HFFc6 (cell line): ENCODE measurements at regions not wholly inside any gene's neighbourhood (a gene's known extent, or its start where the extent isn't known, plus 50 kb on each side); places are given as distances from the start of the nearest gene placed in this dataset.

Experiments
- DNase-seq: peaks from one replicate; pipeline ENCODE4 v3.0.0-alpha.2; 2018
- H3K27ac Mint-ChIP-seq: 2 replicates; pipeline ENCODE4 v1.8.0; 2020; ENCODE audit warnings: mild to moderate bottlenecking, mixed read lengths
- H3K27me3 Mint-ChIP-seq: 2 replicates; pipeline ENCODE4 v1.8.0; 2021; ENCODE audit warnings: mild to moderate bottlenecking, moderate library complexity, mixed read lengths; ENCODE audit not compliant: insufficient read depth
- H3K36me3 Mint-ChIP-seq: 2 replicates; pipeline ENCODE4 v1.8.0; 2021; ENCODE audit warnings: low read depth, mixed read lengths
- H3K4me1 Mint-ChIP-seq: 2 replicates; pipeline ENCODE4 v1.8.0; 2020; ENCODE audit warnings: low read depth, mixed read lengths
- H3K4me3 Mint-ChIP-seq: 2 replicates; pipeline ENCODE4 v1.8.0; 2020; ENCODE audit warnings: mild to moderate bottlenecking, moderate library complexity, mixed read lengths
- H3K9me3 Mint-ChIP-seq: 2 replicates; pipeline ENCODE4 v1.8.0; 2020; ENCODE audit warnings: mild to moderate bottlenecking, mixed read lengths
- CTCF ChIP-seq: fragments of 200-600 bp; sonication (generic); IDR thresholded peaks from 2 replicates; pipeline ENCODE4 v1.5.0; 2021; ENCODE audit warnings: antibody characterized with exemption, mild to moderate bottlenecking

GRCh38 chr2:238750212-238750904 lies 97.5 kb upstream of the TWIST2 start:
- DNase-seq, result no peak
- no peaks in the 10 kb centered on the region for H3K4me1 Mint-ChIP-seq
- no peak for TF ChIP-seq CTCF
- no peaks in the 10 kb centered on the region for H3K36me3 Mint-ChIP-seq
- H3K4me3 Mint-ChIP-seq, result no peak overlapping the region
- peaks cover 16% of the 10 kb centered on the region for H3K9me3 Mint-ChIP-seq
- H3K27ac Mint-ChIP-seq, result no peak overlapping the region
- peaks cover 25% of the 10 kb centered on the region for H3K27me3 Mint-ChIP-seq

GRCh38 chr2:238754259-238754658 lies 93.6 kb upstream of the TWIST2 start:
- Mint-ChIP-seq H3K4me1 (no peaks in the 10 kb centered on the region), H3K9me3 (peaks cover 13% of the 10 kb centered on the region), H3K4me3 (no peak overlapping the region), H3K27me3 (peaks cover 7% of the 10 kb centered on the region), H3K36me3 (no peaks in the 10 kb centered on the region), H3K27ac (no peak overlapping the region)
- DNase-seq, result no peak
- peak; percentile 56 for TF ChIP-seq CTCF

- no peak for TF ChIP-seq CTCF
- no peaks in the 10 kb centered on the region for H3K4me1 Mint-ChIP-seq
- H3K9me3 Mint-ChIP-seq, result no peaks in the 10 kb centered on the region; the same call in 1 of the 2 replicates
- H3K4me3 Mint-ChIP-seq, result no peak overlapping the region
- peaks cover 22% of the 10 kb centered on the region for H3K27me3 Mint-ChIP-seq
- no peak overlapping the region for H3K27ac Mint-ChIP-seq
- no peak for DNase-seq
- H3K36me3 Mint-ChIP-seq, result no peaks in the 10 kb centered on the region
Observed at GRCh38 chr2:238761868-238762267, 86.0 kb upstream of the TWIST2 start.

- Mint-ChIP-seq H3K36me3 (no peaks in the 10 kb centered on the region), H3K4me3 (no peak overlapping the region), H3K9me3 (peaks cover 8% of the 10 kb centered on the region; the same call in 1 of the 2 replicates), H3K27me3 (peaks cover 24% of the 10 kb centered on the region), H3K4me1 (no peaks in the 10 kb centered on the region), H3K27ac (no peak overlapping the region)
- TF ChIP-seq CTCF, result no peak
- no peak for DNase-seq
Observed at GRCh38 chr2:238763471-238763995, 84.4 kb upstream of the TWIST2 start.

- Mint-ChIP-seq H3K4me1 (no peaks in the 10 kb centered on the region), H3K4me3 (no peak overlapping the region)
- no peak for TF ChIP-seq CTCF
Observed at GRCh38 chr2:238765590-238765989, 82.3 kb upstream of the TWIST2 start.

More at GRCh38 chr2:238765590-238765989, 82.3 kb upstream of the TWIST2 start:
- Mint-ChIP-seq H3K27ac (no peak overlapping the region), H3K9me3 (peaks cover 14% of the 10 kb centered on the region; the same call in 1 of the 2 replicates), H3K27me3 (peaks cover 43% of the 10 kb centered on the region), H3K36me3 (peaks cover 4% of the 10 kb centered on the region; the same call in 1 of the 2 replicates)
- no peak for DNase-seq
